ENCODE measurements at regions not wholly inside any gene's neighbourhood (a gene's known extent, or its start where the extent isn't known, plus 50 kb on each side); places are given as distances from the start of the nearest gene placed in this dataset.
A peak's percentile ranks its signal among the peaks of the same experiment; 100 is the strongest.

- Histone ChIP-seq H3K27ac (replicated peaks) (no peak overlapping the region), H3K27me3 (ENCODE audit: insufficient read depth, poor library complexity, severe bottlenecking) (no peaks in the 10 kb centered on the region), H3K4me3 (replicated peaks; ENCODE audit: insufficient read depth, low read length) (no peak overlapping the region)
- TF ChIP-seq CTCF (IDR thresholded peaks at IDR 0.05; ENCODE audit: insufficient read depth, low read length), result no peak
- TF ChIP-seq REST (IDR thresholded peaks at IDR 0.05; ENCODE audit: insufficient replicate concordance, low read depth), result no peak
- TF ChIP-seq GABPA (IDR thresholded peaks at IDR 0.05; ENCODE audit: low read depth), result no peak
- TF ChIP-seq SPI1 (IDR thresholded peaks at IDR 0.05; ENCODE audit: borderline replicate concordance, low read depth), result no peak
- no peak for TF ChIP-seq POLR2AphosphoS5 (IDR thresholded peaks at IDR 0.05; ENCODE audit: low read depth)
- no peak for DNase-seq (ENCODE audit: low read depth in 1 of 2, low spot score in 1 of 2)
Measured at GRCh38 chr19:28414748-28415147, 798.2 kb downstream of the UQCRFS1 start.

GRCh38 chr19:28409859-28410258, 803.1 kb downstream of the UQCRFS1 start:
- Histone ChIP-seq H3K4me3 (replicated peaks; ENCODE audit: insufficient read depth, low read length) (no peak overlapping the region), H3K27ac (replicated peaks) (no peak overlapping the region), H3K27me3 (ENCODE audit: insufficient read depth, poor library complexity, severe bottlenecking) (no peaks in the 10 kb centered on the region)
- TF ChIP-seq POLR2AphosphoS5 (IDR thresholded peaks at IDR 0.05; ENCODE audit: low read depth) (no peak), REST (IDR thresholded peaks at IDR 0.05; ENCODE audit: insufficient replicate concordance, low read depth) (peak; percentile 35)
- DNase-seq (ENCODE audit: low read depth in 1 of 2, low spot score in 1 of 2), result no peak

- Histone ChIP-seq H3K4me3 (replicated peaks; ENCODE audit: insufficient read depth, low read length) (no peak overlapping the region), H3K27ac (replicated peaks) (no peak overlapping the region), H3K27me3 (ENCODE audit: insufficient read depth, poor library complexity, severe bottlenecking) (no peaks in the 10 kb centered on the region)
- no peak for TF ChIP-seq SPI1 (IDR thresholded peaks at IDR 0.05; ENCODE audit: borderline replicate concordance, low read depth)
- no peak for TF ChIP-seq GABPA (IDR thresholded peaks at IDR 0.05; ENCODE audit: low read depth)
- no peak for TF ChIP-seq POLR2AphosphoS5 (IDR thresholded peaks at IDR 0.05; ENCODE audit: low read depth)
- no peak for TF ChIP-seq CTCF (IDR thresholded peaks at IDR 0.05; ENCODE audit: insufficient read depth, low read length)
- TF ChIP-seq REST (IDR thresholded peaks at IDR 0.05; ENCODE audit: insufficient replicate concordance, low read depth), result no peak
- no peak for DNase-seq (ENCODE audit: low read depth in 1 of 2, low spot score in 1 of 2)
Measured at GRCh38 chr19:28406966-28407365, 806.0 kb downstream of the UQCRFS1 start.

- DNase-seq (ENCODE audit: low read depth in 1 of 2, low spot score in 1 of 2), result no peak
- Histone ChIP-seq H3K27ac (replicated peaks) (no peak overlapping the region), H3K27me3 (ENCODE audit: insufficient read depth, poor library complexity, severe bottlenecking) (no peaks in the 10 kb centered on the region), H3K4me3 (replicated peaks; ENCODE audit: insufficient read depth, low read length) (no peak overlapping the region)
- TF ChIP-seq CTCF (IDR thresholded peaks at IDR 0.05; ENCODE audit: insufficient read depth, low read length), result no peak
- TF ChIP-seq POLR2AphosphoS5 (IDR thresholded peaks at IDR 0.05; ENCODE audit: low read depth), result no peak
- TF ChIP-seq GABPA (IDR thresholded peaks at IDR 0.05; ENCODE audit: low read depth), result no peak
- TF ChIP-seq SPI1 (IDR thresholded peaks at IDR 0.05; ENCODE audit: borderline replicate concordance, low read depth), result no peak
- TF ChIP-seq REST (IDR thresholded peaks at IDR 0.05; ENCODE audit: insufficient replicate concordance, low read depth), result no peak
Measured at GRCh38 chr19:28405346-28405742, 807.6 kb downstream of the UQCRFS1 start.
